GM21737 (cell line): ENCODE measurements at regions not wholly inside any gene's neighbourhood (a gene's known extent, or its start where the extent isn't known, plus 50 kb on each side); places are given as distances from the start of the nearest gene placed in this dataset.

Experiments used
- ATAC-seq: cut with Tn5 transposase; IDR thresholded peaks from one replicate; pipeline ENCODE4 v1.9.1; 2021; ENCODE audit warnings: mild to moderate bottlenecking, moderate library complexity; ENCODE audit not compliant: unreplicated experiment

DNA sequence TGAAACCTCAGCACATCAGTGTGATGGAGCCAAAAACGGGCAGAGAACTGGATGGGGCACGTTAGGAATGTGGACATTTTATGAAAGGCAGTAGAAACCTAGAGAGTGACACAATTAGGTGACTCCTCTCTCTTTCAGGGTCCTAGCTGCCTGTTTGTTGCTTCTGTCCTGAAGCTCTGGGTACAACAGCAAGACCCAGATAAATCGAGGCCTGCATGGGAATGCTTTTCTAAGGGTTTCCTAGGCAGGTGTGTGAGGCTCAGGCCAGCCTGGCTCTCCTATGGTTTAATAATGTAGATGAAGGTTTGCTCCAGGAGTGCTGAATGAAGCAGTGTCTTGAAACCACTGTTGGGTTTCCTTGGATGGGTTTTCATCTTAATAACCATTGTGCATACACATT, 517.1 kb upstream of the RAB6C start:
- no peak for ATAC-seq

GRCh38 chr2:129462967-129463366, 516.5 kb upstream of the RAB6C start:
- ATAC-seq, result no peak

DNA sequence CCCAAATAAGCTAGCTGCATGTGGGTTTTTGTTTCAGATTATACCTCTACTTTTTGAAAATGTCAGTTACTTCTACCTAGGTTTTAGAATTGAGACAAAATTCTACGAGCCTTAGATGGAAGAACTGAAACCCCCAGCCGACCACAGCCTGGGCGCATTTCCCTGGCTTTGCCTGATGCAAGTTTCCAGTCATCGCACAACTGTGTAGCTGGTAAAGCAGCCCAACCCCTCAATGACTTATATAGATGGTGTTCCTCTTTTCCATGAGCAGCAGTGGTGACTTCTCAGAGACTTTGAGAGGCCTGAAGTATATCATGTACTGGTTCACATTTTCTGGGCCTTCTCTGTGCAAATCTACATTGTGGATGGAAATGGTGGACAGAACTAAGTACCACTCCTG, 515.4 kb upstream of the RAB6C start:
- no peak for ATAC-seq

DNA sequence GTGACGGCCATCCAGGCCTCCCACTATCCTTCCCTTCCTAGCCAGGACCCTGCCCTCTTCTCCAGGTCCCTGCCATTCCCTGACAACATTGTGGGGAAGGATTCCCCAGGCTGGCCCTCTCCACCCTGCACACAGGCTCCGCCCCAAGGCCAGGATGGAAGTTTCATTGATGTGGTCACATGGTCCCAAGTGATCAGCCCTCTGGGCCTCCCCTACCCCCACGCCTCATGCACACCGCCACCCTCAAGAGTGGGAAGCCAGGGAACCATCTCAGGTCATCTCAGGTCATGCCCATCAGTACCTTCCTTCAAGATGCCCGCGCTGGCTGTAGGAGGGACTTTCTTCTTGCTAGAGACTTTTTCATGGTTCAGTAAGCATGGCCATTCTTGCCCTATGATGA, 514.8 kb upstream of the RAB6C start:
- no peak for ATAC-seq

DNA sequence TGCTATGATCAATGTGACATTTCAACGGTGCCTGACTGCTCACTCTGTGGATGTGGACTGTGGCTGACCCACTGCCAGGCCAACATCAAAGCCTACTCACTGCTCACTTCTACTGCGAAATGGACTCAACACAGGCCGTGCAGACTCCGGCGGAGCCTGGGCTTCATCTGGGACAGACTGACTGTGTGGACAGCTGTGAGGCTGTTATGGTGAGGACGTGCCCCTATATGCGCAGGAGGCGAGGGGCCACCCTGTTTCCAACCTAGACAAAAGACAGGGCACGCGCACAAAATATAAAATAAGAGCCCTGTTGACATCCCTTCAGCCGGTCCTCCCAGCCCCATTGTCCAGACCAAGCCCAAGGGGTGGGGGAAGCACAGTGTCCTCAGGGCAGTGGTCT, 514.4 kb upstream of the RAB6C start:
- ATAC-seq, result no peak

- no peak for ATAC-seq
Measured at GRCh38 chr2:129466389-129466788, 513.1 kb upstream of the RAB6C start.

- ATAC-seq, result no peak
Measured at GRCh38 chr2:129467012-129467779, 512.3 kb upstream of the RAB6C start.

- ATAC-seq, result no peak
Measured at GRCh38 chr2:129467941-129468340, 511.5 kb upstream of the RAB6C start.

DNA sequence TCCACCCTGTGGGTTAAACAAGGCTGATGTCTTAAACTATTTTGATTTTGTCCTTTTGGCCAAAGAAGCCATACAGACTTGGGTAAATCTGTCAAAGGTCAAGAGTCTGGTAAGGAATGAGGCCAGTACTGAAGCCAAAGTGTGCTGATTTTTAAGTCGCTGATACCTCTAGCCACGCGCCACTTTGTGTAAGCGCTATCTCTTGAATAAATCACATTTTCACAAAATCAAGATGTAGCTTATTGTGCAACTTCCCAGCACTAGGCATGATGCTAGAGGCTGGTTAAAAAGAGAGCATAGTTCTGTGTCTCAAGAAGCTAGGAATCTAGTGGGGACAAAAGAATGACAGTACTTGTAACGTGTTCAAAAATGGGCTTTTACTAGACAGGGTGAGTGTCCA, 510.6 kb upstream of the RAB6C start:
- no peak for ATAC-seq

GRCh38 chr2:129469389-129469788, 510.1 kb upstream of the RAB6C start:
- ATAC-seq, result no peak

GRCh38 chr2:129469871-129470270, 509.6 kb upstream of the RAB6C start:
- ATAC-seq, result no peak

- ATAC-seq, result no peak
Measured at GRCh38 chr2:129478902-129479517, 500.5 kb upstream of the RAB6C start.

GRCh38 chr2:129479892-129480291, 499.6 kb upstream of the RAB6C start:
- ATAC-seq, result no peak

GRCh38 chr2:129480790-129481189, 498.7 kb upstream of the RAB6C start:
- no peak for ATAC-seq

GRCh38 chr2:129481306-129482219, 497.9 kb upstream of the RAB6C start:
- ATAC-seq, result no peak

DNA sequence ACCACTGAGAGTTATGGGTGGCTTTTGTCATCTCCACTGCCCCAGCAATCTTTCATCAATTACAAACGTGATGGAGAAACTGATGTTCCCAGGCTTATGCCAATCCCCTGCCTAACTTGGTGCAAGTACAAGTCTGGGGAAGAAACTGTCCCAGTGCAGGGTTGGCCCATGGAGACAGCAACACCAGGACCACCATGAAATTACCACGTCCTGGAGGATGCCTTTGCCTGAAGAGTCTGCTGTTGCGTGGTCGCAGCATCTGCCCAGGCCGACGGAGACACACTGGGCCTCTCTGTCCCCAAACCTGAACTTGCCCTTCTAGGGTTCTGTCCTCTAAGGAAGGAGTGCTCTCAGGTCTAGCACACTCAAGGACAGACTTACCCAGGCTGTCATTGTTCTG, 496.8 kb upstream of the RAB6C start:
- ATAC-seq, result no peak

GRCh38 chr2:129483366-129483765, 496.1 kb upstream of the RAB6C start:
- peak; percentile 91 for ATAC-seq

- ATAC-seq, result no peak
Measured at GRCh38 chr2:129484999-129485897, 494.2 kb upstream of the RAB6C start.

GRCh38 chr2:129488376-129488775, 491.1 kb upstream of the RAB6C start:
- ATAC-seq, result no peak

DNA sequence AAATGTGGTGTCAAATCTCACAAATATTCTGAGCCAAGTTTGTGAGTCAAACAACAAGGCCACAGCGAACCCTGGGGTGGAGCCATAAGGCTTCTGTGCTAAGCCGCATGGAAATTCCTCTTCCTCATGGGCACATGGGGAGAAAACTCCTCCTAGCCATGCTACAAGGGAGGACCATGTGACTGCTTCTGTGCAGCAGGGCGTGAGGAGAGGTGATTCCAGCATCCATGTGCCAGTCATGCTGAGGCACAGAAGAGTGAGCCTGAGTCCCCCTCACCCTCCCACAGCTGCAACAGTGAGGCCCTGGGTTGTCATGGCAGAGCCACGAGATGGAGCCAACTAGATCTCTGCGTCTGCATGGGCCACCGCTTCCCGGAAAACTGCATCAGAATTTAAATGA, 488.8 kb upstream of the RAB6C start:
- no peak for ATAC-seq

GRCh38 chr2:129491308-129491707, 488.2 kb upstream of the RAB6C start:
- ATAC-seq, result no peak
